Endothelial cell of hepatic sinusoid (primary cell): ENCODE measurements at regions not wholly inside any gene's neighbourhood (a gene's known extent, or its start where the extent isn't known, plus 50 kb on each side); places are given as distances from the start of the nearest gene placed in this dataset.

Source experiments
- in situ Hi-C: cut with HindIII; loops from 2 replicates; pipeline ENCODE4 v1.10.0; 2017; ENCODE audit warnings: low sequenced_read_pairs

DNA sequence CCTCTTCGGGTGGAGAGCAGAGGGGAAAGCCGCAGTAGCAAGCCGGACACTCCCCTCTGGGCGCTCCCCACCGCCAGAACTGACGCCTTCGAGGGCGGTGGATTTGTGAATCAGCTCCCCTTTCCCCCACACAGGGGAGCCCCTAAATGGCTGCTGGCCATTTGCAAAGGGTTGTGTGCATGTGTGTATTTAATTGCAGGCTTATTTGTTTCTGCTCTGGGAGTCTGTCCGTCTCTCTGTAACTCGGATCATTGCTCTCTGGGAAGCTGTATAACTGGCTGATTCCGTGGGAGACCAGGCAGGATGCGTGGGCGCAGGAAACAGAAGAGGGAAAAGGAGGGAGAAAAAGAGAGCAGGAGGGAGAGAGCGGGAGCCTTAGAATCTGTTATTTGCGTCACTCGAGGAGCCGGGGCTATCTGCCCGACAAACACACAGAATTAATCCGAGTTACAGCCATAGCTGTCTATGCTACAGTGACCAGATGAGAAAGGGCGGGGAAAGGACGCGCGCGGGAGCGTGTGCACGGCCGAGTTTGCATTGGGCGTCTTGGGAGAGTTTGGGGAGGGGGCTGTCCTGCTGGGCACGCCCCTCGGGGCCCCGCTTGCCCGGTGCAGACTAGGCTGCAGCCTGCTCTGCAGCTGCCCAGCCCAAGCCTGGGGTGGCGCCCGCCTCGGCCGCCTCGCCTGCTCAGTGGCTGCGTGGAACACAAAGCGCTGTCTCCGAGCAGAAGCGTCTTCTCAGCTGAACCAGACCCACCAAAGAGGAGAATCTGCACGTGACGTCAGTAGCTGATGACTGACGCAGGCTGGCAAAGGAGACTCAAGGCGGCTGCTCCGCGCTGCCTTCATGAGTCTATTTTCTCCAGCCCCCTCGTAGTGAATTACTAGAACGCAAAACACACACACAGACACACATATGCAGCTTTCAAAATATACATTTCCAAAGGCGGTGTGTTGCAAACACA, 105.3 kb upstream of the HSD17B12 start:
- in situ Hi-C loops = loop anchor here (5.0 kb wide), 3 partner anchors 47 to 467 kb away; no protein-coding TSS in a partner anchor

DNA sequence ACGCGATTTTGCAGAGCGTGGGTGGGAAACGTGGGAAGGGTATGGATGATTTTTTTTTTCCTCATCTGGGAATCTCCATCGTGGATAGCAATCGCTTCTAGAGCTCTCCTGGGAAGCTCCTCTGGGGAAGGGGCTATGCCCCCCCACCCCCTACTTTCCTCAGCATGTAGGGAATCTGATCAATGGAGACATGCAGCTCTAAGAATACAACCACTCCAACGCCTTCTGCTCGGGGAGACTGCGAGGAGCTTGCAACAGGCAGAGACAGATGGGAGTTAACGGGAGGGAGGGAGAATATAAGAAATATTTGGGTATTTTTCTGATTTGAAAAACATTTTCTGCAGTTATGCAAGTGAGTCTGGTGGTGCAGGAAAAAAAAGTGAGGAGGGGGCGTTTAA, 104.6 kb upstream of the HSD17B12 start:
- in situ Hi-C loops = no loop called here

DNA sequence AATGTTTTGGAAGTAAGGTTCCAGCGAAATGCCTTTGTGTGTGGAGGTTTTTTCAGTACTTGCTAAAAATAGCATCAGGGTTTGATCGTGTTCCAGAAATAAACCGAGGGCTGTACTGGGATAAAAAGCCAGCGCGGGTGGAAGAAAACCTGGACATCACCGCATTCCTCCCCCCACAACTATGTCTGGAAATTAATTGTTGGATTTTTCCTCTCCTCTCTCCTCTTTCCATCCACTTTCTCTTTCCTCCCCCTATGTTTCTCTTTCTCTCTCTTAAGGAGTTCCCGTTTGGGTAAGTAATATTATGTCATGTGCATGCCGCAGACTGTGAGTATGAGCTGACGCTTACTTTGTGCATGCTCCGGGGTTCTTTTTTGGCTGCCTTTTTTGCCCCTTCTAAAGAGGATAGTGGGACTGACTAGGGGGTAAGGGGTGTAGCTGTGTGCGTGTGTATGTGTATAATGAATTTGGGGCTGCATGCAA, 104.2 kb upstream of the HSD17B12 start:
- in situ Hi-C loops = no loop called here

DNA sequence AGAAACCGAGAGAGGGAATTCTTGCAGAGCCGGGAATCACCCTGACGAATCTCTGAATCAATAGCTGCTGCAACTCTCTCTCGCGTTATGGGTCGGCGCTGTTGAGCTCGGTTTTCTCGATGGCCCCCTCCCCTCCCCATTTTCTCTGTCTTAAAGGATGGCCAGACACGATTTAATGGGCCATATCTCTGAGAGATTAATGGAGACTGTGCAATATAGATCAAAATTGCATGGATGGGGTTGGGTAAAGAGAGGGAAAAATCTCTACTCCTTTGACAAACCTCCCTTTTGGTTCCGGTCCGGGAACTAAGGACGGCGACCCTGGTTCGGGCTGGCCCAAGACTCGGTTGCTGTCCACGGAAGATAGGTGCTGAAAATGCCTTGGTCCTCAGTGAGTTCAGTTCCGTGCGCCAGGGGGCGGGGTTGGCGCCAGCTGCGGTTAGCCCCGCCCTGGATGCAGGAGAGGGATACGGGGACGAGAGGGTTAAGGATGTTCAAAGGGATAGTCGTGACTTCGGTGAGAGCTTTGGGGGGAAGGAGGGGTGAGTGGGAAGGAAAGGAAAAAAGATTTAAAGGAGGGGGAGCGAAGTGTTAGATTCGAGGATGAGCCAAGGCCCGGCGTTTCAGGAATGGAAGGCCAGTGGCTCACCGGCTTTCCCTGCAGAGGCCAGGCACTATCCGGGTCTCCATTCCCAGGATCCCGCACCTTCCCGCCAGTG, 103.6 kb upstream of the HSD17B12 start:
- in situ Hi-C loops = no loop called here

DNA sequence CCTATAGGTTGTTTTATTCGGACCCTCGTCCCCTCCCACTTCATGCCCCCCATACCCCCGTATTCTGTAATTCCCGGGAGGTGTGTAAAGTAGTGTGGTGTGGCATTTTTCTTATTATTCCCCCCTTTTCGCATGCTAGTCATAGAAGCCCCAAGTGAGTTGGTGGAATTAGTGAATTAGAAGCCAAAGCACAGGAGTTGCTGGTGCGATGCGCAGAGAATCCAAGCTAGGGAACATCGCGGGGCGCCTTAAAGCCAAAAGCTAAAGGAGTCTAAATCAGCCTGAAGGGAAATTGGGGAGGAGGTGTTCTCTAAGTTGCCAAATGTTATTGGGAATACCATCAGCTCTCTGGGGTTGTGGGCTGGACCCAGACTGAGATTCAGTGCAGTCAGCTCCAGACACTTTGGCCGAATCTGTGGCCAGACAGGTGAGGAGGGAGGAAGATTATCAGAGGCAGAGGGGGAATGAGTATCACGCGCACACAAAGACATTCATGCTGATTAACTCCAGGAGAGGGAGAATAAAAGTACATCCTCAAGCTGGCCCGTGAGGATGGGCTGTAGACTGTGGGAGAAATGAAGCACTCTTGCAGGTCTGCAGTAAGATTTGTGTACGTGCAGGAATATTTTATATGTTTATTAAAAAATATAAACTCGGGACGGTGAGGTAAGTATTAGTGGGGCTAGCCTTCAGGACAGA, 102.8 kb upstream of the HSD17B12 start:
- in situ Hi-C loops = no loop called here

DNA sequence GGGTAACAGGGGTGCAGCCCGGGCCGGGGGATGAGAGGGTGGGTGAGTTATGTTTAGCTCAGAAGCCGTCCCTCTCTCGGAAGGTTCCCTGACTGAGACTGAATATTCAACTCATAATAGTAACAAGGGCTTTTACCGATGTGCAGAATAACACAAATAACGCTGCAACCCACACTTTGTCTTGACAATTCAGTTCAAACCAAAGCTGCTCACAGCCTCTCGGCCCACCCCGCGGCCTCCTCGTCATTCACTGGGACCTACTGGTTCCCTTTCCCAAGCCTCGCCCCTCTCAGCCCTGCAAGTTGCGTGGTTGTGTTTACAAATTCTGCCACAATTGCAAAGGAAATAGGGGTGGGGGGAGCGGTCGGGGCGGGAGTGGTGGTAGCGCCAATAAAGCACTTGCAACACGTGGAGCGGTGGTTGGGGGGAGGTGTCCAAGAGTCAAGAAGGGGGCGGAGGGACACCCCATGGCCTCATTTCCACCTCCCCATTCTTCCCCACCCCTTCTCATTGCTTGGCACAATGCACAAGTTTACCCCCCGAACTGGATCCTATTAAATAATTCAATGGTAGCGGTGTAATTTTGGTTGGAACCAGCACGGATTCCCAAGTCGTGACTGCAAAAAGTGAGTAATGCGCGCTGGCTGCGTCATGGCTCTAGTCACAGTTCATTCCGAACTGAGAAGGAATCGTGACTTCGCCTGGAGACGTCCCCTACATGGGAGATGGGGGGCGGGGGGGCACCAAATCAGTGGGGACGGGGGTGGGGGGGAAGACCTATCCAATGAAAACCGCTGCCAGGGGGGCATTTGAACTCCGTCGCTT, 102.0 kb upstream of the HSD17B12 start:
- in situ Hi-C loops = no loop called here

DNA sequence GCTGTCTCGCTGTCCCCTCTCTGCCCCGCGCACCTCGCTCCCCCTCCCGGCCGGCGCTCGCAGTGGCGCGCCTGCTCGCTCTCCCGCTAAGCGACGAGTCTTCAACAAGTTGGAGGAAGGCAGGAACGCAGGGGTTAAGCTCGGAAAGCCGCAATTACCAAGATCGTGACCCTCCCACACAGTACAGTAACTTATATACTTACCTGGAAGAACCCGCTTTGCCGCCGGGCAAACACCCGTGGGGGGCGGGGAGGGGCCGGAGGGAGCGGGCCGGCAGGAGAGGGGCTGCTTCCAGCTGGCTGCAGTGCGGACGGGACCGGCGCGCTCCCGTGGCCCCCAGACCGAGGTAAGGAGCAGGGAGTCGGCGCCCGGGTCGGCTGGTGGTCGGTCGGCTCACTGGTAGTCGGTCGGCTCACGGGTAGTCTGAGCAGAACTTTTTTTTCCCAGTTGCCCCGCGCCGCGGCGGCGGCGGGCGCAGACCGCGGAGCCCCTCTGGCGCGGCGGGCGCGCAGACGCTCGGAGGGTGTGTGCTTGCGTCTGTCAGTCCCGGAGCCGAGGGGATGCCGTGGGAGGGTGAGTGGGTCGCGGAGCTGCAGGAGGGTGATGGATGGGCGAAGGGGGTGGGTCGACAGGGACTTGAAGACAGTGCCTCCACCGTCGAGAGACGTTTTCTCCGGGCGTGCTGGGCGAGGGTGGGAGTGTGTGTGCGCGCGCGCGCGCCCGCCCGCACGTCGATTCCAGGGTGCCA, 101.2 kb upstream of the HSD17B12 start:
- in situ Hi-C loops = no loop called here

DNA sequence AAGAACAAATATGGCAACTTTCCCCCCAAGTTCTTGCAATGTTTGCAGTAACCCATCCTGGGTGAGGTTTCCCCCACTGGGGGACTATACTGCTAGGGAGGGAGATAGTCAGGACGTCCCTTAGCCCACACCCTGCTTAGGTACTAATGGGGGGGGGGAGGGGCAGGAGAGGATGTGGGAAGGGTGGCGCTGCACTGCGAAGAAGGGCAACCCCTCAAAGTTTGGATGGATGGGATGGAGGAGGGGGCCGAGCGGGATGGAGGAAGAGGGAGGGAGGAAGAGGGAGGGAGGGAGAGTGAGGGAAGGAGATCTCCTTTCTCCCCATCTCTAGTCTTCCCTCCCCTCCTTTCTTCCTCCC, 100.6 kb upstream of the HSD17B12 start:
- in situ Hi-C loops = no loop called here

DNA sequence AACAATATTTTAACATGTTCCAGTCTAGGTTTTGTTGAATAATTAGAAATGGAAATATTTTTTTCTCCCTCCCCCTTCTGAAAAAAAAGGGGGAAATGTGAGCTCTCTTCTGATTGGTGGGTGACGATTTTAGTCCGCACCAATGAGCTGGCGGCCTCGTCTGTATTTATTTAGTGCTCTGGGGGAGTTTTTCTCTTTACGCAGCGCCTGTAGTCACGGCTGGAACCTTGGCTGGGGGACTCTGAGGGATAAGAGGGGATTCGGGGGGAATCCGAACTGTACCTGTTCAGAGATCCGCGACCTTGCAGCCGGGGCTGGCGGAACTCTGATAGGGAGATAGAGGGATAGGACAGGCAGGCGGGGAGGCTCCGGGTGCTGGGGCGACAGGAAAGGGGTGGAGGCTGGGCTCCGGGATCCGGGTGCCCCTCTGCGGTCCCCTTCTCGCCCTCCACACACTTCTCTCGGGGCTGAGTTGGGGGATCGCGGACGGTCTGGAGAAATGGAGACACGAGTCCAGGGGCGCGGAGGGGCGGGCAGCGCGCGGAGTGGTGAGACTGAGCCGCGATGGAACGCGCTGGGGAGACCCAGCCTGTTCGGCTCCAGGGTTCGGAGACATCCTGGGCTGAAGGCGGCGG, 99.7 kb upstream of the HSD17B12 start:
- in situ Hi-C loops = no loop called here

DNA sequence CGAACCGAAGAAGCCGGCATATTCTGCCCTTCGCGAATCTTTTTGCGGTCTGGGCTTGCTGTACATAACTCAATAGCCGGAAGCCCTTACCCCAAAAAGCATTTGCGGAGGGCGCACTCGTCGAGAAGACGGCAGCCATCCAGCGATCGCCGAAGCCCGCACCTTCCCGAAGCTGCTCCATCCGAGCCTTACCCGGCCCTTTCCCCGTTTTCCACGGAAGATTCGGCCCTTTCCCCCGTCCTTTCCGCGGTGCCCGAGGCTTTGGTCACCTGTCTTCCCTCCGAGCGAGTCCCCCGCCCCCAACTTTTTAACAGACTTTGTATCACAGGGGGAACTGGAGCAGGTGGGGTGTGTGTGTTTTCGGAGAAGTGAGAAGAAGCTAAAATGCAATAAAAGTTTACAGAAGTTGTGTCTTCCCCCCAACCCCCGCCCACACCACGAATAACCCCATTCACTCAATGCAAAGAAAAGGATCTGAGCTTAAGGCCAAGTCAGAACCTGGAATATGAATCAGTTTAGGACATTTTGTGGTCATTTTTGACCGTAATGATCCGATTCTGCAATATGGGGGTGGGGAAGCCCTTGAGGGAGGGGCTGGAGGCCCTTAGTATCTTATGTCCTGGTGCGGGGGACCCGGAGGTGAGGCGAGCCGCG, 99.0 kb upstream of the HSD17B12 start:
- in situ Hi-C loops = no loop called here

DNA sequence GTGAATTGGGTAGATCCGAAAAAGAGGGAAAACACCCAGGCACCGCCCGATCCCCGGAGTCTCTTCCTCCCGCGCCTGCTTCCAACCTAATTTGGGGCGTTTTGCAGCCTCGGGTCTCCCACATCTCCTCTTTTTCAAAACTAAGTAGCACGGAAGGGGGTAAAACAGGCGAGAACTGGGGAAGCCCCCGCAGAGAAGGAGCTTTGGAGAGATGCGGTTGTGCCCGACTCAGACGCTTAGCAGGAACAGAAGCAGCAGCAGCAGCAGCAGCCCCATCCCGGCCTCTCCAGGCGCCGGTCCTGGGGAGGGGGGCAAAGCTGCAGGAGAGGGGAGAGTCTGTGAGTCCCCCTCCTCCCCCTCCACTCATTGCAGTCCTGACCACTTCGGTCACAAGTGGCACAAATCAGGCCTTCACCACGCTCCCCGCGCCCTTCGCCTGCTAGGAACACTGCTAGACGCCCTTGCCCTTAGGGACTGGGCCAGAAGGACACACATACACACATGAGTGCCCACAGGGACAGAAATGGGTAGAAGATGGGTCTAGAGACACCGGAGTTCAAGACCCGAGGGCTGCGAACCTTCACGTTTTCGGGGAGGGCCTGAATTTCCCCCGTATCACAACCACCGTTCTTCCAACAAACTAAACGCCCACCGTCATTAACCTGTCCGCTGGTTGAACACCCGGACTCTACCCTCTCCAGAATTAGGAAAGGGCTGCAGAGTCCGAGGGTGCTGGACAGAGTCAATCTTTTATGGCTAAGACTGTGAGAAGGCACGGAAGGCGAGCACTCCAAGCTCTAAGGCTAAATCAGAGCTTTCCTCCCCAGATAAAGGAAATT, 98.3 kb upstream of the HSD17B12 start:
- in situ Hi-C loops = no loop called here

DNA sequence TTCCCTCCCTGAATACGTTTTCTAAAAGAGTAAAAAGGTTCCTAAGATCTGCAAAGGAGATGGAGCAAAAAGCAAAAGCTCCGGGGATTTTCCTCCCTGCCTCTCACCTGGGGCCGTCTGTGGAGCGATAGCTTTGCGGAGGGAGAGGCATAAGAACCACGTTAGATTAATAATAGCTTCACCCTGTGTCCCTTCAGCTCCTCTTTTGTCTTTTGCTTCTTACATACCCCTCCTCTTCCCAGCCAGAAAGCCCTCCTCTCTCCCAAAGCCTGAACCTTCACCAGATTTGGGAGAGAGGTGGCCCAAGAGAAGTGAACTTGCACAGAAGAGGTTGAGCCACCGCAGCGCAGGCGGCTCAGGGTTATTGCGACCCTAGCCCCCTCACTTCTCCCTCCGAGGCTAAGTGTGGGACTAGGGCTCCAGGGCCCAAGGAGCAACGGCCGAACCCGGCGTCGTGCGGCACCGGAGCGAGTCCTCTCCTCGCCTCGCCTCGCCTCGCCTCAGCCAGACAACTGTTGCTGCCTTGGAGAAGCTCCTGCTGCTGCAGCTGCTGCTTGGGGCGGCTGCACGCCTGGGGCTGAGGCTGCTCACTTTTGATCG, 97.6 kb upstream of the HSD17B12 start:
- in situ Hi-C loops = no loop called here

DNA sequence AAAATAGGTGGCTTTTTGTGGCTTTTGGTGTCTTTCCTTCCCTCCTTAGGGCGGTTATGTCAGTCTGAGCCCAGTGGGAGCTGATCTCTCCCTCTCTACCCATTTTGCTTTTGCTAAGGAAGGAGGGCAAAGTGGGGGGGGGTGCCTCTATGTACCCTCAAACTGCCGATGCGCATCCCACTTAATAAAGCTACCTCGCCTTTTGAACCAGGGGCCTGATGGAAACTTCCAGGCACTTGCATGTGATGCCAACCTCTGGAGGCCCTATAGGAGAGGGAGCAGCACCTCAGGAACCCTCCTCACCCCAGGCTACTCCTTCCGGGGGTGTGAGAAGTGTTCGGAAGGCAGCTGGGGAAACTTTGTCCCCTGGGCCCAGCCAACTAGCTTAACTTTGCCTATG, 97.0 kb upstream of the HSD17B12 start:
- in situ Hi-C loops = no loop called here

DNA sequence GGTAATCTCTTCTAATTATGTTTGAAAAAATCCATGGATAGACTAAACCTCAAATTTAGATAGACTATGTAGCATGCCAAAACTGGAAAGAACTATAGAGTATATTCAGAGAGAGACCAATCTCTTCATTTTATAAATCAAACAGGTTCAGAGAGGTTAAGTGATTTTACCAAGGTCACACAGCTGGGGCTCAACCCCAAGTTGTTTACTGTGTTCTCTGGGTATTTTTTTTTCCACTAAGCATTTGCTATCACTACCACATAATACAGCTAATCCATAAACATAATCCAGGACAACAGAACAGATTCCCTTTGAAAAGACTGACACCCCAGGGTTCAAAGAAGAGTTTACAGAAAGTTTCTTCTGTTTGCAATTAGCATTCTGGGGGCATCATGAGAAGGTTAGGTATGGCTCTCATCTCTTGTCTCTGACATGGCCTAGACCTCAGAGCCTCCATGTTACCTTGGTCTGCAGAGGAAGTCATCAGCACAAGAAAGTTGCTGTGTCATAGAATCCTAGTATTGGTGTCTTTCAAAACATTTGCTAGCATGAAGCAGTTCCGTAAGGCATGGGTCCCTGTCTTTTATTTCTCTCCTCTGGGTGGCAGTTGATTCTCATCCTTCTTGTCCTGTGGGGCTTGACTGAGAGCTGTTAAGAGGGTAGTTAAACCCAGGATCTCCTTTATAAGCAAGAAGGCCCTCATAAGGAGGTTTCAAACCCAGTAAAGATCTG, 94.5 kb upstream of the HSD17B12 start:
- in situ Hi-C loops = no loop called here

DNA sequence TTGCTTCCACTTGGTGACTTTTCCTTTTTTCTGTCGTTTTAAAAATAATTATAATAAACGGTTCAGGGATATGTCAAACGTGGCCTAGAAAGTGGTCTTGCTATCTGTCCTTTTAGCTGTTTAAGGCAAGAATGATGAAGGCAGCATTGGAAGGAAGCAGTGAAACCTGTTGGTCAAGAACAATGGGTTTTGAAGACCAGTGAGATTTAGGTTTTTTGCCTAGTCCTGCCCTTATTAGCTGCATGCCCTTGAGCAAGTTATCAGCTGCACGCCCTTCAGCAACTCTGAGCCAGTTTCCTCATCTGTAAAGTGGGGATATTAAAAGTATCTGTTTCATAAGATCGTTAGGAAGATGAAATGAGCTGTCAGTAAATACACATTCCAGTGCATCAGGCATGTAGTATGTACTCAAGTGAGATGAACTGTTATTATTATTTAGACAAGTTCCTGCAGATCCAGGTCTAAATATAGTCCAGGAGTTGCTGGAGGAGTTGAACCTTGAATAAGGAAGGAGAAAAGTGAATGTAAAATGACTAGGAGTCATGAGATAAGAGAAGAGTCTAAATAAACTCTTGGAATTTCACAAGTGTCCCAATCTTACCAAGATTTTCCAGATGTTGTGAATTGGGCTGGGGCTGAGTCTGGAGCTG, 90.8 kb upstream of the HSD17B12 start:
- in situ Hi-C loops = no loop called here

DNA sequence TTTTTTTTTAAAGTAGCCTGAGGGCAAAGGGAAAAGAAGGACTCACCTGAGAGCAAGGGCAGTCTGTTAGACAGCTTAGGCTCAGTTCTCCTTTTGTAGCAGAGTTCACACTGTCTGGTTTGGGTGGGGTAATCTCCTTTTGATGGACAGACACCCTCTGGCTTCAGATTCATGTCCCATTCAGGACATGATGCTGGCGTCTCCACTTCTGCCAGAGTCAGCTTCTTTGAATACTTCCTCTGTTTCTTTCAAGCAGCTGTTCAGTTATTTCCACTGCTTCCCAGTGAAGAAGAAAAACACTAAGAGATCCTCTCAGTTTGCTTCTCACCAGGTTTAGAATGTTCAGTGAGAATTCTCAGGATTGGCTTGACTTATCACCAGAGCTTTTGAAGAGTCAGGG, 79.0 kb upstream of the HSD17B12 start:
- in situ Hi-C loops = no loop called here
